Stomach (tissue), 4 donors: ENCODE measurements at regions not wholly inside any gene's neighbourhood (a gene's known extent, or its start where the extent isn't known, plus 50 kb on each side); places are given as distances from the start of the nearest gene placed in this dataset.

Experiments used
- EP300 ChIP-seq: sonication (generic); formaldehyde crosslinking; IDR thresholded peaks from one replicate; pipeline ENCODE4 v1.6.1; 2017; ENCODE audit warnings: antibody characterized with exemption
- POLR2A ChIP-seq, 4 donors: fragments of 450-650 bp; IDR thresholded peaks; one replicate each; pipeline ENCODE4 v1.6.1; 2016; ENCODE audit warnings: antibody characterized with exemption in 4 of 4, control low read depth in 2 of 4, mild to moderate bottlenecking in 1 of 4, moderate library complexity in 1 of 4
- TF ChIP-seq, protein P1 (sequence below), 7 experiments: fragments of 450-650 bp in 4 of 7; fragments of 200-600 bp in 3 of 7; sonication (generic) in 3 of 7; IDR thresholded peaks; one replicate each; pipeline ENCODE4 v1.5.1; 2016 to 2019; ENCODE audit warnings: antibody characterized with exemption in 7 of 7, control low read depth in 2 of 7, mild to moderate bottlenecking in 1 of 7

DNA sequence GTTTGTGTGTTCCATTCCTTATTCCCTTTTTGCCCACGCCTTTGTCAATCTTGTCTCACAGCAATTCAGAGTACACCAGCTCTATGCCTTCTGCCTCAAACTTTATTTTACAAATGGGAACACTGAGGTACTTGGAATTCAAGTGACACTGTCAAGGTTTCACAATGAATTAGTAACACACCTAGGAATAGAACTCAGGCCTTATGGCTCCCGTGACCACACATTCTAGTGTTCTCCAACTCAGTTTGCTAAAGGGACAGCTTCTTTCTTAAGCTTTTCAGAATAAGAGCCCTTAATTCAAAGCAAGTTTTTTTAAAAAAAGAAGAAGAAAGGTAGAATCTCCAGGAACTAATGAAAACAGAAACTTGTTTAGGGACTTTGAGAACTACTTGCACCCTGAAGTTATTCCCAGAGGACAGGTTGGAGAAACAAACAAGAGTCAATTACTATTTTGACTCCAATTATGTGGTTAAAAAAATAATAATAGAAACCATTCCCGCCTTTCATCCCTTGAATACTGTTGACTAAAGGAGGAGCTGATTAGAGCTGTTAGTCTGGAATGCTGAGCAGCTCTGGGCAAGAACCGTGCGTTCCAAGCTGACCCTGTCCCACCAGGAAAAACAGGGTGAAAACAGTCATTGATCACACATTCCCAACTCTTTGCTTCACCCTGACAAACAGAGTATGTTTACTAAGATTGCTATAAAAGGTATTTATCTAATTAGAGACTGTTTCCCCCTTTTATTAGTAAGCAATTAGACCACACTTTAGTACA lies 408.8 kb upstream of the CNKSR2 start:
- TF ChIP-seq, protein P1, sequence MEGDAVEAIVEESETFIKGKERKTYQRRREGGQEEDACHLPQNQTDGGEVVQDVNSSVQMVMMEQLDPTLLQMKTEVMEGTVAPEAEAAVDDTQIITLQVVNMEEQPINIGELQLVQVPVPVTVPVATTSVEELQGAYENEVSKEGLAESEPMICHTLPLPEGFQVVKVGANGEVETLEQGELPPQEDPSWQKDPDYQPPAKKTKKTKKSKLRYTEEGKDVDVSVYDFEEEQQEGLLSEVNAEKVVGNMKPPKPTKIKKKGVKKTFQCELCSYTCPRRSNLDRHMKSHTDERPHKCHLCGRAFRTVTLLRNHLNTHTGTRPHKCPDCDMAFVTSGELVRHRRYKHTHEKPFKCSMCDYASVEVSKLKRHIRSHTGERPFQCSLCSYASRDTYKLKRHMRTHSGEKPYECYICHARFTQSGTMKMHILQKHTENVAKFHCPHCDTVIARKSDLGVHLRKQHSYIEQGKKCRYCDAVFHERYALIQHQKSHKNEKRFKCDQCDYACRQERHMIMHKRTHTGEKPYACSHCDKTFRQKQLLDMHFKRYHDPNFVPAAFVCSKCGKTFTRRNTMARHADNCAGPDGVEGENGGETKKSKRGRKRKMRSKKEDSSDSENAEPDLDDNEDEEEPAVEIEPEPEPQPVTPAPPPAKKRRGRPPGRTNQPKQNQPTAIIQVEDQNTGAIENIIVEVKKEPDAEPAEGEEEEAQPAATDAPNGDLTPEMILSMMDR (IDR thresholded peaks at IDR 0.05) = no peak
- TF ChIP-seq EP300 (no peak), POLR2A (IDR thresholded peaks at IDR 0.05) (no peak)
